ENCODE measurements at regions not wholly inside any gene's neighbourhood (a gene's known extent, or its start where the extent isn't known, plus 50 kb on each side); places are given as distances from the start of the nearest gene placed in this dataset.
"Not testable (repeated sequence)": the region's sequence is repeated elsewhere in the genome, so short reads cannot be mapped to it uniquely, and the experiment has no call there.

DNA sequence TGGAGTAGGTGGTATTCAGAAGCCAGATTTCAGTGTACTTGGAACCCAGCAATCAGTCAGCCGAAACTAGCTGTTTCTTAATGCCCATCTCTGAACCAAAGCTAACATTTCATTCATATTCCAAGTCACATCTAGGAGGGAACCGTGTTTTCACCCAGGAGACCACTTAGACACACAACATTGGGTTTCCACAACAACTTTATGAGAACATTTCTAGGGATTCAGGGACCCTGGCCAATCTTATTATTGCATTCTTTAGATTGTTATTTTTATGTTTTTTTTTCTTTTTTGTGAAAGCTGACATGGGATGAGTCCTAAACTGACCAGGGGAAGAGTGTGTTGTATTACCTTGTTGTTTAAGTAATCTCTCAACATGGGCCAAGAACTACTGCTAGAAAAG, 72.5 kb upstream of the KIAA0040 start:
- no peaks in the 10 kb centered on the region for H3K36me3 Mint-ChIP-seq
- DNase-seq (ENCODE audit: low spot score), result no peak
- ChIA-PET POLR2A (interaction anchor here (0.6 kb wide), 1 partner anchor 487 kb away, joined by 3 read pairs; no protein-coding TSS in a partner anchor), CTCF (no interaction called here)
- no peak overlapping the region for H3K4me3 Mint-ChIP-seq
- H3K27me3 Mint-ChIP-seq (ENCODE audit: low read depth), result peaks cover 24% of the 10 kb centered on the region
- H3K27ac Mint-ChIP-seq, result no peak overlapping the region
- no peak for ATAC-seq
- no peaks in the 10 kb centered on the region for H3K4me1 Mint-ChIP-seq
- H3K9me3 Mint-ChIP-seq, result peaks cover 23% of the 10 kb centered on the region
- no peak for TF ChIP-seq NFYB (CRISPR knock-in tag; conservative IDR thresholded peaks at IDR 0.05; ENCODE audit: low read depth)
- TF ChIP-seq, protein P1, sequence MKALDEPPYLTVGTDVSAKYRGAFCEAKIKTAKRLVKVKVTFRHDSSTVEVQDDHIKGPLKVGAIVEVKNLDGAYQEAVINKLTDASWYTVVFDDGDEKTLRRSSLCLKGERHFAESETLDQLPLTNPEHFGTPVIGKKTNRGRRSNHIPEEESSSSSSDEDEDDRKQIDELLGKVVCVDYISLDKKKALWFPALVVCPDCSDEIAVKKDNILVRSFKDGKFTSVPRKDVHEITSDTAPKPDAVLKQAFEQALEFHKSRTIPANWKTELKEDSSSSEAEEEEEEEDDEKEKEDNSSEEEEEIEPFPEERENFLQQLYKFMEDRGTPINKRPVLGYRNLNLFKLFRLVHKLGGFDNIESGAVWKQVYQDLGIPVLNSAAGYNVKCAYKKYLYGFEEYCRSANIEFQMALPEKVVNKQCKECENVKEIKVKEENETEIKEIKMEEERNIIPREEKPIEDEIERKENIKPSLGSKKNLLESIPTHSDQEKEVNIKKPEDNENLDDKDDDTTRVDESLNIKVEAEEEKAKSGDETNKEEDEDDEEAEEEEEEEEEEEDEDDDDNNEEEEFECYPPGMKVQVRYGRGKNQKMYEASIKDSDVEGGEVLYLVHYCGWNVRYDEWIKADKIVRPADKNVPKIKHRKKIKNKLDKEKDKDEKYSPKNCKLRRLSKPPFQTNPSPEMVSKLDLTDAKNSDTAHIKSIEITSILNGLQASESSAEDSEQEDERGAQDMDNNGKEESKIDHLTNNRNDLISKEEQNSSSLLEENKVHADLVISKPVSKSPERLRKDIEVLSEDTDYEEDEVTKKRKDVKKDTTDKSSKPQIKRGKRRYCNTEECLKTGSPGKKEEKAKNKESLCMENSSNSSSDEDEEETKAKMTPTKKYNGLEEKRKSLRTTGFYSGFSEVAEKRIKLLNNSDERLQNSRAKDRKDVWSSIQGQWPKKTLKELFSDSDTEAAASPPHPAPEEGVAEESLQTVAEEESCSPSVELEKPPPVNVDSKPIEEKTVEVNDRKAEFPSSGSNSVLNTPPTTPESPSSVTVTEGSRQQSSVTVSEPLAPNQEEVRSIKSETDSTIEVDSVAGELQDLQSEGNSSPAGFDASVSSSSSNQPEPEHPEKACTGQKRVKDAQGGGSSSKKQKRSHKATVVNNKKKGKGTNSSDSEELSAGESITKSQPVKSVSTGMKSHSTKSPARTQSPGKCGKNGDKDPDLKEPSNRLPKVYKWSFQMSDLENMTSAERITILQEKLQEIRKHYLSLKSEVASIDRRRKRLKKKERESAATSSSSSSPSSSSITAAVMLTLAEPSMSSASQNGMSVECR (CRISPR knock-in tag; IDR thresholded peaks at IDR 0.05; ENCODE audit: borderline replicate concordance), result no peak

DNA sequence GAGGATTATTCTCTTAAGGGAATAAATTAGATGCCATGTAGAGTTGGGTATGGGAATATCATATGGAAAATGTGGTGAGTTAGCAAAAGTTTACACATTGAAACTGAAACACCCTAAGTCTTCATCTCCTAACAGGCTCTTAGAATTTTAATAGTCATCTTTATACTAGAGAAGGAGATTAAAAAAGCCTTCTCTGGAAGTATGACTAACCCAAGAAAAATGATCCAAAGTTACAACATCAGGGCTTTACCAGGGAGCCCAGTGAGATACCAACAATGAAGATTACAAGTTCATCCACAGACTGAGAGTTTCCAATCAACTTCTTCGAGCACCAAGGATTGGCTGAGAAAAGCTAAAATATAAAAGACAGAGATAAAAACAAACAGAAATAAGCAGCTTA, 70.0 kb upstream of the KIAA0040 start:
- Mint-ChIP-seq H3K4me3 (no peak overlapping the region), H3K27ac (no peak overlapping the region), H3K9me3 (peaks cover 24% of the 10 kb centered on the region), H3K4me1 (no peaks in the 10 kb centered on the region), H3K36me3 (no peaks in the 10 kb centered on the region), H3K27me3 (ENCODE audit: low read depth) (peaks cover 37% of the 10 kb centered on the region)
- no peak for DNase-seq (ENCODE audit: low spot score)
- ChIA-PET CTCF (no interaction called here), POLR2A (no interaction called here)
- ATAC-seq, result no peak
- TF ChIP-seq, protein P2, sequence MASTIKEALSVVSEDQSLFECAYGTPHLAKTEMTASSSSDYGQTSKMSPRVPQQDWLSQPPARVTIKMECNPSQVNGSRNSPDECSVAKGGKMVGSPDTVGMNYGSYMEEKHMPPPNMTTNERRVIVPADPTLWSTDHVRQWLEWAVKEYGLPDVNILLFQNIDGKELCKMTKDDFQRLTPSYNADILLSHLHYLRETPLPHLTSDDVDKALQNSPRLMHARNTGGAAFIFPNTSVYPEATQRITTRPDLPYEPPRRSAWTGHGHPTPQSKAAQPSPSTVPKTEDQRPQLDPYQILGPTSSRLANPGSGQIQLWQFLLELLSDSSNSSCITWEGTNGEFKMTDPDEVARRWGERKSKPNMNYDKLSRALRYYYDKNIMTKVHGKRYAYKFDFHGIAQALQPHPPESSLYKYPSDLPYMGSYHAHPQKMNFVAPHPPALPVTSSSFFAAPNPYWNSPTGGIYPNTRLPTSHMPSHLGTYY (CRISPR knock-in tag; IDR thresholded peaks at IDR 0.05), result no peak
- TF ChIP-seq ETV6 (CRISPR knock-in tag; IDR thresholded peaks at IDR 0.05) (no peak), NR1H2 (CRISPR knock-in tag; IDR thresholded peaks at IDR 0.05) (no peak), OVOL2 (CRISPR knock-in tag; IDR thresholded peaks at IDR 0.05; ENCODE audit: borderline replicate concordance) (no peak), ELF4 (CRISPR knock-in tag; IDR thresholded peaks at IDR 0.05; ENCODE audit: low read depth) (no peak), FOXJ3 (CRISPR knock-in tag; IDR thresholded peaks at IDR 0.05; ENCODE audit: borderline replicate concordance) (no peak)
- TF ChIP-seq, protein P3, sequence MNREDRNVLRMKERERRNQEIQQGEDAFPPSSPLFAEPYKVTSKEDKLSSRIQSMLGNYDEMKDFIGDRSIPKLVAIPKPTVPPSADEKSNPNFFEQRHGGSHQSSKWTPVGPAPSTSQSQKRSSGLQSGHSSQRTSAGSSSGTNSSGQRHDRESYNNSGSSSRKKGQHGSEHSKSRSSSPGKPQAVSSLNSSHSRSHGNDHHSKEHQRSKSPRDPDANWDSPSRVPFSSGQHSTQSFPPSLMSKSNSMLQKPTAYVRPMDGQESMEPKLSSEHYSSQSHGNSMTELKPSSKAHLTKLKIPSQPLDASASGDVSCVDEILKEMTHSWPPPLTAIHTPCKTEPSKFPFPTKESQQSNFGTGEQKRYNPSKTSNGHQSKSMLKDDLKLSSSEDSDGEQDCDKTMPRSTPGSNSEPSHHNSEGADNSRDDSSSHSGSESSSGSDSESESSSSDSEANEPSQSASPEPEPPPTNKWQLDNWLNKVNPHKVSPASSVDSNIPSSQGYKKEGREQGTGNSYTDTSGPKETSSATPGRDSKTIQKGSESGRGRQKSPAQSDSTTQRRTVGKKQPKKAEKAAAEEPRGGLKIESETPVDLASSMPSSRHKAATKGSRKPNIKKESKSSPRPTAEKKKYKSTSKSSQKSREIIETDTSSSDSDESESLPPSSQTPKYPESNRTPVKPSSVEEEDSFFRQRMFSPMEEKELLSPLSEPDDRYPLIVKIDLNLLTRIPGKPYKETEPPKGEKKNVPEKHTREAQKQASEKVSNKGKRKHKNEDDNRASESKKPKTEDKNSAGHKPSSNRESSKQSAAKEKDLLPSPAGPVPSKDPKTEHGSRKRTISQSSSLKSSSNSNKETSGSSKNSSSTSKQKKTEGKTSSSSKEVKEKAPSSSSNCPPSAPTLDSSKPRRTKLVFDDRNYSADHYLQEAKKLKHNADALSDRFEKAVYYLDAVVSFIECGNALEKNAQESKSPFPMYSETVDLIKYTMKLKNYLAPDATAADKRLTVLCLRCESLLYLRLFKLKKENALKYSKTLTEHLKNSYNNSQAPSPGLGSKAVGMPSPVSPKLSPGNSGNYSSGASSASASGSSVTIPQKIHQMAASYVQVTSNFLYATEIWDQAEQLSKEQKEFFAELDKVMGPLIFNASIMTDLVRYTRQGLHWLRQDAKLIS (CRISPR knock-in tag; IDR thresholded peaks at IDR 0.05; ENCODE audit: borderline replicate concordance), result no peak
- TF ChIP-seq, protein P4, sequence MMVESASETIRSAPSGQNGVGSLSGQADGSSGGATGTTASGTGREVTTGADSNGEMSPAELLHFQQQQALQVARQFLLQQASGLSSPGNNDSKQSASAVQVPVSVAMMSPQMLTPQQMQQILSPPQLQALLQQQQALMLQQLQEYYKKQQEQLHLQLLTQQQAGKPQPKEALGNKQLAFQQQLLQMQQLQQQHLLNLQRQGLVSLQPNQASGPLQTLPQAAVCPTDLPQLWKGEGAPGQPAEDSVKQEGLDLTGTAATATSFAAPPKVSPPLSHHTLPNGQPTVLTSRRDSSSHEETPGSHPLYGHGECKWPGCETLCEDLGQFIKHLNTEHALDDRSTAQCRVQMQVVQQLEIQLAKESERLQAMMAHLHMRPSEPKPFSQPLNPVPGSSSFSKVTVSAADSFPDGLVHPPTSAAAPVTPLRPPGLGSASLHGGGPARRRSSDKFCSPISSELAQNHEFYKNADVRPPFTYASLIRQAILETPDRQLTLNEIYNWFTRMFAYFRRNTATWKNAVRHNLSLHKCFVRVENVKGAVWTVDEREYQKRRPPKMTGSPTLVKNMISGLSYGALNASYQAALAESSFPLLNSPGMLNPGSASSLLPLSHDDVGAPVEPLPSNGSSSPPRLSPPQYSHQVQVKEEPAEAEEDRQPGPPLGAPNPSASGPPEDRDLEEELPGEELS (CRISPR knock-in tag; IDR thresholded peaks at IDR 0.05), result no peak
- TF ChIP-seq, protein P5, sequence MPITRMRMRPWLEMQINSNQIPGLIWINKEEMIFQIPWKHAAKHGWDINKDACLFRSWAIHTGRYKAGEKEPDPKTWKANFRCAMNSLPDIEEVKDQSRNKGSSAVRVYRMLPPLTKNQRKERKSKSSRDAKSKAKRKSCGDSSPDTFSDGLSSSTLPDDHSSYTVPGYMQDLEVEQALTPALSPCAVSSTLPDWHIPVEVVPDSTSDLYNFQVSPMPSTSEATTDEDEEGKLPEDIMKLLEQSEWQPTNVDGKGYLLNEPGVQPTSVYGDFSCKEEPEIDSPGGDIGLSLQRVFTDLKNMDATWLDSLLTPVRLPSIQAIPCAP (CRISPR knock-in tag; IDR thresholded peaks at IDR 0.05), result no peak
- TF ChIP-seq, protein P6, sequence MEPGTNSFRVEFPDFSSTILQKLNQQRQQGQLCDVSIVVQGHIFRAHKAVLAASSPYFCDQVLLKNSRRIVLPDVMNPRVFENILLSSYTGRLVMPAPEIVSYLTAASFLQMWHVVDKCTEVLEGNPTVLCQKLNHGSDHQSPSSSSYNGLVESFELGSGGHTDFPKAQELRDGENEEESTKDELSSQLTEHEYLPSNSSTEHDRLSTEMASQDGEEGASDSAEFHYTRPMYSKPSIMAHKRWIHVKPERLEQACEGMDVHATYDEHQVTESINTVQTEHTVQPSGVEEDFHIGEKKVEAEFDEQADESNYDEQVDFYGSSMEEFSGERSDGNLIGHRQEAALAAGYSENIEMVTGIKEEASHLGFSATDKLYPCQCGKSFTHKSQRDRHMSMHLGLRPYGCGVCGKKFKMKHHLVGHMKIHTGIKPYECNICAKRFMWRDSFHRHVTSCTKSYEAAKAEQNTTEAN (CRISPR knock-in tag; IDR thresholded peaks at IDR 0.05), result no peak

DNA sequence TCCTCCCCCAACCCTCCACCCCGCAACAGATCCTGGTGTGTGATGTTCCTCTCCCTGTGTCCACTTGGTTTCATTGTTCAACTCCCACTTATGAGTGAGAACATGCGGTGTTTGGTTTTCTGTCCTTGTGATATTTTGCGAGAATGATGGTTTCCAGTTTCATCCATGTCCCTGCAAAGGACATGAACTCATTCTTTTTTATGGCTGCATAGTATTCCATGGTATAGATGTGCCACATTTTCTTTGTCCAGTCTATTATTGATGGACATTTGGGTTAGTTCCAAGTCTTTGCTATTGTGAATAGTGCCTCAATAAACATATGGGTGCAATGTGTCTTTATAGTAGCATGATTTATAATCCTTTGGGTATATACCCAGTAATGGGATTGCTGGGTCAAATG, 63.7 kb upstream of the KIAA0040 start:
- DNase-seq (ENCODE audit: low spot score); ATAC-seq; H3K27ac Mint-ChIP-seq; POLR2A ChIA-PET; H3K4me1 Mint-ChIP-seq; H3K36me3 Mint-ChIP-seq; H3K4me3 Mint-ChIP-seq; CTCF ChIA-PET: not testable (repeated sequence)
- peaks cover 21% of the 10 kb centered on the region; the same call in 1 of the 2 replicates for H3K9me3 Mint-ChIP-seq
- peaks cover 27% of the 10 kb centered on the region for H3K27me3 Mint-ChIP-seq (ENCODE audit: low read depth)
